HG03097 (cell line): ENCODE measurements at regions not wholly inside any gene's neighbourhood (a gene's known extent, or its start where the extent isn't known, plus 50 kb on each side); places are given as distances from the start of the nearest gene placed in this dataset.
"Not testable (repeated sequence)": the region's sequence is repeated elsewhere in the genome, so short reads cannot be mapped to it uniquely, and the experiment has no call there.

Experiments
- ATAC-seq: cut with Tn5 transposase; IDR thresholded peaks from one replicate; pipeline ENCODE4 v1.9.1; 2021; ENCODE audit not compliant: unreplicated experiment, low FRiP score

GRCh38 chr7:136441835-136442234, 426.6 kb upstream of the CHRM2 start:
- ATAC-seq, result no peak

GRCh38 chr7:136431736-136432135, 436.7 kb upstream of the CHRM2 start:
- not testable (repeated sequence) for ATAC-seq

GRCh38 chr7:136424058-136424457, 444.4 kb upstream of the CHRM2 start:
- no peak for ATAC-seq

GRCh38 chr7:136419740-136420139, 442.6 kb upstream of the MTPN start:
- ATAC-seq, result not testable (repeated sequence)

GRCh38 chr7:136412952-136413351, 435.8 kb upstream of the MTPN start:
- no peak for ATAC-seq

GRCh38 chr7:136405931-136406777, 429.0 kb upstream of the MTPN start:
- ATAC-seq, result peak; percentile 90

- no peak for ATAC-seq
Observed at GRCh38 chr7:136403591-136403990, 426.4 kb upstream of the MTPN start.

- no peak for ATAC-seq
Observed at GRCh38 chr7:136400877-136401276, 423.7 kb upstream of the MTPN start.

GRCh38 chr7:136399385-136399784, 422.2 kb upstream of the MTPN start:
- no peak for ATAC-seq

GRCh38 chr7:136392856-136393255, 415.7 kb upstream of the MTPN start:
- no peak for ATAC-seq

GRCh38 chr7:136391371-136391770, 414.2 kb upstream of the MTPN start:
- ATAC-seq, result no peak

GRCh38 chr7:136389933-136390332, 412.8 kb upstream of the MTPN start:
- ATAC-seq, result no peak

GRCh38 chr7:136386876-136387275, 409.7 kb upstream of the MTPN start:
- ATAC-seq, result no peak

- ATAC-seq, result not testable (repeated sequence)
Observed at GRCh38 chr7:136371409-136371808, 394.2 kb upstream of the MTPN start.

GRCh38 chr7:136370137-136370536, 393.0 kb upstream of the MTPN start:
- no peak for ATAC-seq

GRCh38 chr7:136369225-136369624, 392.1 kb upstream of the MTPN start:
- no peak for ATAC-seq

GRCh38 chr7:136359333-136359903, 382.3 kb upstream of the MTPN start:
- ATAC-seq, result peak; percentile 94

- no peak for ATAC-seq
Observed at GRCh38 chr7:136353287-136353686, 376.1 kb upstream of the MTPN start.

- no peak for ATAC-seq
Observed at GRCh38 chr7:136348542-136349192, 371.5 kb upstream of the MTPN start.

- no peak for ATAC-seq
Observed at GRCh38 chr7:136348142-136348541, 371.0 kb upstream of the MTPN start.

GRCh38 chr7:136347488-136347887, 370.3 kb upstream of the MTPN start:
- no peak for ATAC-seq

GRCh38 chr7:136342251-136342650, 365.1 kb upstream of the MTPN start:
- no peak for ATAC-seq
